Vagina (tissue), 2 donors: ENCODE measurements at regions not wholly inside any gene's neighbourhood (a gene's known extent, or its start where the extent isn't known, plus 50 kb on each side); places are given as distances from the start of the nearest gene placed in this dataset.

Experiments
- CTCF ChIP-seq, 3 experiments: fragments of 450-650 bp in 2 of 3; fragments of 200-600 bp in 1 of 3; sonication (generic) in 1 of 3; IDR thresholded peaks; one replicate each; pipeline ENCODE4 v1.5.1; 2017 to 2019; ENCODE audit warnings: antibody characterized with exemption in 3 of 3, mild to moderate bottlenecking in 2 of 3, moderate library complexity in 2 of 3
- POLR2A ChIP-seq, 2 donors: fragments of 450-650 bp; IDR thresholded peaks; one replicate each; pipeline ENCODE4 v1.6.1; 2017; ENCODE audit warnings: antibody characterized with exemption in 2 of 2, mild to moderate bottlenecking in 2 of 2, moderate library complexity in 2 of 2

- no peak for TF ChIP-seq CTCF (IDR thresholded peaks at IDR 0.05)
- no peak for TF ChIP-seq POLR2A (IDR thresholded peaks at IDR 0.05)
Observed at GRCh38 chr4:154936873-154937272, 155.8 kb downstream of the RBM46 start.
